ENCODE measurements at regions not wholly inside any gene's neighbourhood (a gene's known extent, or its start where the extent isn't known, plus 50 kb on each side); places are given as distances from the start of the nearest gene placed in this dataset.
A peak's percentile ranks its signal among the peaks of the same experiment; 100 is the strongest.

DNA sequence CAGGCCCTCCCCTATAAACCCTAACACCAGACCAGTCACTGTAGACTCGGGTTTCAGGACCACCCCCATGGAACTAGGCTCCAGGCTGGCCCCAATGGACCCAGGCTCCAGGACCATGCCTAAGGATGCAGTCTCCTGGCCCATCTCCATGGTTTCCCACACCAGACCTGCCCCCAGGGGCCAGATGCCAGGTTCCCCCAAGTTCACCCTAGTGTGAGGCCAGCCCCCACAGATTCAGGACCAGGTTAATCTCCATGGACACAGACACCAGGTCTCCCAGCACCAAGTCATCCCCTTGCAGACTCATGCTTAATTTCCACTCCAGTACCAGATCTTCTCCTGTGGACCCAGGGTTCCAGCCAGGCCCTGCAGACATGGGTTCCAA is 103.8 kb upstream of the LANCL2 start:
- no peak for TF ChIP-seq EGR1 (IDR thresholded peaks at IDR 0.05)
- TF ChIP-seq ZBTB7A (IDR thresholded peaks at IDR 0.05; ENCODE audit: low read depth): no peak
- no peak for TF ChIP-seq REST (IDR thresholded peaks at IDR 0.05; ENCODE audit: low read depth)
- no peak for TF ChIP-seq YY1 (IDR thresholded peaks at IDR 0.05; ENCODE audit: low read depth)
- TF ChIP-seq EP300 (IDR thresholded peaks at IDR 0.05; ENCODE audit: borderline replicate concordance): no peak
- TF ChIP-seq, protein P1, sequence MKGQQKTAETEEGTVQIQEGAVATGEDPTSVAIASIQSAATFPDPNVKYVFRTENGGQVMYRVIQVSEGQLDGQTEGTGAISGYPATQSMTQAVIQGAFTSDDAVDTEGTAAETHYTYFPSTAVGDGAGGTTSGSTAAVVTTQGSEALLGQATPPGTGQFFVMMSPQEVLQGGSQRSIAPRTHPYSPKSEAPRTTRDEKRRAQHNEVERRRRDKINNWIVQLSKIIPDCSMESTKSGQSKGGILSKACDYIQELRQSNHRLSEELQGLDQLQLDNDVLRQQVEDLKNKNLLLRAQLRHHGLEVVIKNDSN (IDR thresholded peaks at IDR 0.05): no peak
- no peak for TF ChIP-seq CREB1 (IDR thresholded peaks at IDR 0.05; ENCODE audit: low read depth)
- no peak for TF ChIP-seq TCF12 (IDR thresholded peaks at IDR 0.05; ENCODE audit: low read depth)
- TF ChIP-seq TAF1 (IDR thresholded peaks at IDR 0.05; ENCODE audit: low read depth): no peak
- no peak for TF ChIP-seq TEAD4 (IDR thresholded peaks at IDR 0.05)
- TF ChIP-seq, protein P2, sequence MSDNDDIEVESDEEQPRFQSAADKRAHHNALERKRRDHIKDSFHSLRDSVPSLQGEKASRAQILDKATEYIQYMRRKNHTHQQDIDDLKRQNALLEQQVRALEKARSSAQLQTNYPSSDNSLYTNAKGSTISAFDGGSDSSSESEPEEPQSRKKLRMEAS (IDR thresholded peaks at IDR 0.05): no peak
- no peak for TF ChIP-seq FOXM1 (IDR thresholded peaks at IDR 0.05; ENCODE audit: borderline replicate concordance, low read depth)
- TF ChIP-seq CEBPB (IDR thresholded peaks at IDR 0.05): no peak
- no peak for TF ChIP-seq NFIC (IDR thresholded peaks at IDR 0.05)
- TF ChIP-seq RAD21 (IDR thresholded peaks at IDR 0.05; ENCODE audit: low read depth): no peak

DNA sequence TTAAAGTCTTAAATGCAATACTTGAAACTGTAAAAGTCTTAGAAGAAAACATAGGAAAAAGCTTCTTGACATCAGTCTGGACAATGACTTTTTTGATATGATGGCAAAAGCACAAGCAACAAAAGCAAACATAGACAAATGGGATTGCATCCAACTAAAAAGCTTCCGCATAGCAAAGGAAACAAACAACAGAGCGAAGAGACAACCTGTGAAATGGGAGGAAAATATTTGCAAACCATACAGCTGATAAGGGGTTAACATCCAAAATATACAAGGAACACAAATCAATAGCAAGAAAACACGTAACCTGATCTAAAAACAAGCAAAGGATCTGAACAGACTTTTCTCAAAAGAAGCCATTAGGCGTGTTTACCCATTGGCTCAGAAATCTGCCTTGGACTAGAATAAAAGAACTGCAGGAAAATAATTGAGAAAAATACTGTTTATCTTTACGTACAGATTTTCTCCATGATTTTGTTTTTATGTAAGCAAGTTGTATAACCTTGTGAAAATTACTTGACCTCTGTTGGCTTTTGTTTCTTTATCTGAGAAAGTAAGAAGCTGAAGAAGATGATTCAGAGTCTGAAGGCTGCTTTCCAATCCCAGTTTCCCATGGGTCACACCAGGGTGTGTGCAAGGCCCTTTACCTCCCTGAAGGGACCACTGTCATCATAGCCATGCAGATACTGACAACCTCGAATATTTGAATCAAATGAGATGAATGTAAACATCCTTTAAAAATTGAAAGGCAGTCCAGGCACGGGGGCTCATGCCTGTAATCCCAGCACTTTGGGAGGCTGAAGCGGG is 99.1 kb upstream of the LANCL2 start:
- TF ChIP-seq, protein P1 (IDR thresholded peaks at IDR 0.05): no peak
- TF ChIP-seq RAD21 (IDR thresholded peaks at IDR 0.05; ENCODE audit: low read depth): no peak
- TF ChIP-seq, protein P2 (IDR thresholded peaks at IDR 0.05): no peak
- no peak for TF ChIP-seq CEBPB (IDR thresholded peaks at IDR 0.05)
- no peak for TF ChIP-seq CREB1 (IDR thresholded peaks at IDR 0.05; ENCODE audit: low read depth)
- no peak for TF ChIP-seq EP300 (IDR thresholded peaks at IDR 0.05; ENCODE audit: borderline replicate concordance)
- no peak for TF ChIP-seq ZBTB7A (IDR thresholded peaks at IDR 0.05; ENCODE audit: low read depth)
- no peak for TF ChIP-seq TEAD4 (IDR thresholded peaks at IDR 0.05)
- TF ChIP-seq EGR1 (IDR thresholded peaks at IDR 0.05): no peak

GRCh38 chr7:55271069-55271626 is 94.0 kb upstream of the LANCL2 start:
- no peak for TF ChIP-seq TCF12 (IDR thresholded peaks at IDR 0.05; ENCODE audit: low read depth)
- TF ChIP-seq EGR1 (IDR thresholded peaks at IDR 0.05): no peak
- TF ChIP-seq RAD21 (IDR thresholded peaks at IDR 0.05; ENCODE audit: low read depth): peak; percentile 52

- TF ChIP-seq TEAD4 (IDR thresholded peaks at IDR 0.05) (no peak), NFIC (IDR thresholded peaks at IDR 0.05) (no peak), REST (IDR thresholded peaks at IDR 0.05; ENCODE audit: low read depth) (no peak), EP300 (IDR thresholded peaks at IDR 0.05; ENCODE audit: borderline replicate concordance) (no peak), EGR1 (IDR thresholded peaks at IDR 0.05) (no peak), CREB1 (IDR thresholded peaks at IDR 0.05; ENCODE audit: low read depth) (no peak), CEBPB (IDR thresholded peaks at IDR 0.05) (no peak), RAD21 (IDR thresholded peaks at IDR 0.05; ENCODE audit: low read depth) (no peak), FOXM1 (IDR thresholded peaks at IDR 0.05; ENCODE audit: borderline replicate concordance, low read depth) (no peak)
- TF ChIP-seq, protein P2 (IDR thresholded peaks at IDR 0.05): no peak
- TF ChIP-seq, protein P1 (IDR thresholded peaks at IDR 0.05): no peak
Measured at GRCh38 chr7:55271661-55272060, 93.5 kb upstream of the LANCL2 start.

DNA sequence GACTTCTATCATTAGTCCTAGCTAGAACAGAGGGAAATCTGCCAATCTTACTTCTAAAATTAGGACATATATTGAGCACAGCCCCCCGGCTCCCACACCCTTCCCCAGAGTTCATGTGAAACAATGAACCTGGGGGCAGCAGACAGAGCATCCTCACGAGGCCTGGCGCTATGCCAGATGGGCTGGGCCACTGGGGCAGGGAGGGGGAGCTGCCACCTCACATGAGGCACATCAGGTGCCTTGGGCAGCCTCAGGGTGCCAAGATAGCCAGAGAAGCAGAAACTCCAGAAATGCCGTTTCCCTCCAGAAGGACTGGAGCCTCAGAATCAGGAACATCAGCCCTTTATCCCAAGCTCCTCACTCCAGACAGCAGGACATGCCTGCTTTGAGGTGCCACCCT is 92.8 kb upstream of the LANCL2 start:
- TF ChIP-seq RAD21 (IDR thresholded peaks at IDR 0.05; ENCODE audit: low read depth) (no peak), CEBPB (IDR thresholded peaks at IDR 0.05) (no peak), REST (IDR thresholded peaks at IDR 0.05; ENCODE audit: low read depth) (no peak), NFIC (IDR thresholded peaks at IDR 0.05) (peak; percentile 73), EP300 (IDR thresholded peaks at IDR 0.05; ENCODE audit: borderline replicate concordance) (no peak), TAF1 (IDR thresholded peaks at IDR 0.05; ENCODE audit: low read depth) (no peak), YY1 (IDR thresholded peaks at IDR 0.05; ENCODE audit: low read depth) (no peak)

Measured in Ishikawa (cell line).